ENCODE measurements at regions not wholly inside any gene's neighbourhood (a gene's known extent, or its start where the extent isn't known, plus 50 kb on each side); places are given as distances from the start of the nearest gene placed in this dataset.
"Not testable (repeated sequence)": the region's sequence is repeated elsewhere in the genome, so short reads cannot be mapped to it uniquely, and the experiment has no call there.

GRCh38 chr2:131639001-131639620 is 111.4 kb downstream of the CCDC74A start:
- DNase-seq (ENCODE audit: low read depth) = not testable (repeated sequence)

GRCh38 chr2:131641414-131642206 is 113.9 kb downstream of the CCDC74A start:
- no peak for DNase-seq (ENCODE audit: low read depth)

- not testable (repeated sequence) for DNase-seq (ENCODE audit: low read depth)
These were observed 115.5 kb downstream of the CCDC74A start for GRCh38 chr2:131643180-131643579.

DNA sequence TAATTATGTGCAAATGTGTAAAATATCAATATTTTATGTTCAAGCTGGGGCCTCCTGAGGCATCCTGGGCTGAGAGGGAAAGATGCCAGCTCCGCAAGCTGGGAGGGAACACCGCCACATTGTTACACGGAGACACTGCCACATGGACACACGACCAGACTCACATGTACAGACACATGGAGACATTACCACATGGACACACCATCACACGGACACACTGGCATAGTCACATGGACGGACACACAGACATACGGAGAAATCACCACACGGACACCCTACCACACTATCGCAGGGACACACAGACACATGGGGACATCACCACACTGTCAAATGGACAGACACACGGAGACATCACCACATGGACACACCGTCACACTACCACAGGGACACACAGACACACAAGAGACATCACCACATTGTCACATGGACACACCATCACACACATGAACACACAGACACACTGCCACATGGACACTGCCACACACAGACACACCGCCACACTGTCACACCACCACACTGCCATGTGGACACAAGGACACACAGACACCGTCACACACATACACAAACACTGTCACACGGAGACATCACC is 117.6 kb downstream of the CCDC74A start:
- DNase-seq (ENCODE audit: low read depth) = no peak

DNA sequence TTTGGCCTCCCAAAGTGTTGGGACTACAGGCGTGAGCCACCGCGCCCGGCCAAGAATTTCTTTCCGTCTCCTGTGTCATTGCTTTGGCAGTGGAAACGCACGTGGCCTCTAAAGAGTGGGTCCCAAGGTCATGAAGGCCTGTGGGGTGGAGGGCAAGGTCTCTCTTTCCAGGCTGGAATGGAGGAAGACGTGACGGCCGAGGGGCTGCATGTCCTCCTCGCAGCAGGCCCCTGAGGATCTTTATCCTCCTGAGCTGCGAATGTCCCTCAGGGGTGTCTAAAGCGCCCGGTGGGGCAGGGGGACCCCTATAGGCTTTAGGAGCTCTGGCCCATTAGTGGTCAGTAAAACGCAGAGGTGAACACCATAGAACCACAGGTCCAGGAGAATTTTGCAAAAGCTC is 118.5 kb downstream of the CCDC74A start:
- not testable (repeated sequence) for DNase-seq (ENCODE audit: low read depth)

DNA sequence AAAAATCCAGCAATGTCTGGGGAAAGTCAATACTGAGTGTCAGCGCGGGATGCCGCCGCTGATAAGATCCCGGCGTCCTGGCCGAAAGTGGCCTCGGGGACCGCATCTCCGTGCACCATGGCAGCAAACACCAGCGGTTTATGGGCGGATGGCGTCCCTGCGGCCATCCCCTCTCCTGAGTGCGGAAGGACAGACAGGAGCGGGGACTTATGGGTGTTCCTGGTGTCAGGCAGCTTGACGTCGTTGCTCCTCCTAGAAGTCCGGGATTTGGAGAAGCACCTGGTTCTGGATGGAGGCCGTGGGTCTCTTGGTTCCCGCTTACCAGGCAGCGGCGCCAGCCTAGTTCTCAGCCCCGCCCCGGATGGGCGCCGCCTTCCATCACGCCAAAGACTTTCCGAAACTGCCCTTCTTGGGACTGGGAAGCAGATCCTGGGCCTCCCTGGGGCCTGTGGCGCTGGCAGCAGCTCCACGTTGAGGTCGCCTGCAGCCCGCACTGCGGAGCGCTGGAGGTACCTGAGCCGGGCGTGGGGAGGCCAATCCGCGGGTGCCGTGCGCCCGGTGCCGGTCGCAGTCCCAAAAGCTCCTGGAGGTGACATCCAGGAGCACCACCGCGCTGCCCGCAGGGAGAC is 119.1 kb downstream of the CCDC74A start:
- no peak for DNase-seq (ENCODE audit: low read depth)

GRCh38 chr2:131648565-131648964 is 120.9 kb downstream of the CCDC74A start:
- DNase-seq (ENCODE audit: low read depth) = not testable (repeated sequence)

GRCh38 chr2:131652246-131652645 is 124.6 kb downstream of the CCDC74A start:
- not testable (repeated sequence) for DNase-seq (ENCODE audit: low read depth)

DNA sequence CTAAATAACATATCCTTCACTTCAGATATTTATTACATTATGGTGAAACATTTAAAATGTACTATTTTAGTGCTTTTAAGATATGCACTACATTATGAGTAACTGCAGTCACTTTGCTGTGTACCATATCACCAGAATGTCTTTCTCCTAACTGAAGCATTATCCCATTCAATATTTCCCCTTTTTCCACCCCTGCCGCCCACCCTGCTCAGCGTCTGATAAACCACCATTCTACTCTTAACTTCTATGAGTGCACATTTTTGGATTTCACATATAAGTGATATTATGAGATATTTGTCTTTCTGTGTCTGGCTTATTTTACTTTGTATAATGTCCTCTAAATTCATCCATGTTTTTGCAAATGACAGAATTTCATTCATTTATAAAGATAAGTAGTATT is 126.4 kb downstream of the CCDC74A start:
- DNase-seq (ENCODE audit: low read depth) = not testable (repeated sequence)

DNA sequence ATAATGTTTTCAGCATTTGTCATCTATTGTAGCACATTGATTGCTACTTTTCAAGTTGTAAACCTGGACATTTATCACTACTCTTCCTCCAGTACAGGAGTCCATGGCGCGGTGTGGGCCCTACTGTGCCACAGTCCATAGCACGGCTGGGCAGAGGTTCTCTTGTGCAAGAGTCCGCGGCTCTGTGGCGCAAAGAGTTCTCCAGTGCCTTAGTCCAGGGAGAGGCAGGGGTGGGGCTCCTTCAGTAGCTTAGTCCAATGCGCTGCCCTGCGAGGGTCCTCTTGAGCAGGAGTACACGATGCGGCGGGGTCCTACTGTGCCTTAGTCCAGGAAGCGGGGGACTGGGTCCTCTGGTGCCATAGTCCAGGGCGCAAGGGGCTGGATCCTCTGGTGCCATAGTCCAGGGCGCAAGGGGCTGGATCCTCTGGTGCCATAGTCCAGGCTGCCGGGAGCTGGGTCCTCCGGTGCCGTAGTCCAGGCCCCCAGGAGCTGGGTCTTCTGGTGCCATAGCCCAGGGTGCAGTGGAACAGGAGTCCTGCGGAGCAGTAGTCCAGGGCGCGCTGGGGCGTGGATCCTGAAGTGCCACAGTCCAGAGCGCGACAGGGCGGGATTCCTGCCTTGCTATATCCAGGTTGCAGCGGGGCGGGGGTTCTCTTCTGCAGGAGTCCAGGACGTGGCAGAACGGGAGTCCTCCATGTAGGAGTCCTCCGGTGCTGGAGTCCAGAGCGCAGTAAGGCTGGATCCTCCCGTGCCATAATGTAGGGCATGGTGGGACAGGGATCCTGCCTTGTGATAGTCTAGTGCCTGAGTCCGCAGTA is 129.3 kb downstream of the CCDC74A start:
- no peak for DNase-seq (ENCODE audit: low read depth)

DNA sequence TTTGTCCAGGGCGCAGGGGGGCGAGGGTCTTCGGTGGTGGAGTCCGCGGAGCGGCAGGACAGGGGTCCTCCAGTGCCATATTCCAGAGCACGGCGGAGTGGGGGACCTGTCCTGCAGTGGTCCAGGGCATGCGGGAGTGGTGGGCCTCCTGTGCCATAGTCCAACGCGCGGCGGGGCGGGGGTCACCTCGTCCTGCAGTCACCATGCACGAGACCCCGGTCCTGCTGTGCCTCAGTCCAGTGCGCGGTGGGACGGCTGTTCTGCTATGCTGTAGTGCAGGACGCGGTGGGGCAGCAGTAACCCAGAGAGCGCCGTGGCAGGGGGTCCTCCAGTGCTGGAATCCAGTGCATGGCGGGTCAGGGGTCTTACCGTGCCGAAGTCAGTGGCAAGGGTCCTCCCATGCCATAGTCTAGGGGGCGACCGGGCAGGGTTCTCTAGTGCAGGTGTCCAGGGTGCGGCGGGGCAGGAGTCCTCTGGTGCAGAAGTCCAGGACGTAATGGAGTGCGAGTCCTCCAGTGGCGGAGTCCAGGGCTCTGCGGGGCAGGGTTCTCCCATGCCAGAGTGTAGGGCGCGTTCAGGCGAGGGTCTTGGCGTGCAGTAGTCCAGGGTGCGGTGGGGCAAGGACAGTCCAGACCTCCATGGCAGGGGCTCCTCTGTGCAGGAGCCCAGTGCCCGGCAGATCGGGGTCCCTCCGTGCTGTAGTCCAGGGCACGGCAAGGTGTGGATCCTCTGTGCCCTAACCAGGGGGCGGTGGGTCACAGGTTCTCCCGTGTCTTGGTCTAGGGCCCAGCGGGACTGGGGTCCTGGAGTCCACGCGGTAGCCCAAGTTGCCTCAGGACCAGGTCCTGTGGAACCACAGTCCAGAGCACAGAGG is 130.4 kb downstream of the CCDC74A start:
- DNase-seq (ENCODE audit: low read depth) = no peak

GRCh38 chr2:131658769-131659131 is 131.1 kb downstream of the CCDC74A start:
- DNase-seq (ENCODE audit: low read depth) = no peak

GRCh38 chr2:131659168-131659572 is 131.5 kb downstream of the CCDC74A start:
- DNase-seq (ENCODE audit: low read depth) = no peak

DNA sequence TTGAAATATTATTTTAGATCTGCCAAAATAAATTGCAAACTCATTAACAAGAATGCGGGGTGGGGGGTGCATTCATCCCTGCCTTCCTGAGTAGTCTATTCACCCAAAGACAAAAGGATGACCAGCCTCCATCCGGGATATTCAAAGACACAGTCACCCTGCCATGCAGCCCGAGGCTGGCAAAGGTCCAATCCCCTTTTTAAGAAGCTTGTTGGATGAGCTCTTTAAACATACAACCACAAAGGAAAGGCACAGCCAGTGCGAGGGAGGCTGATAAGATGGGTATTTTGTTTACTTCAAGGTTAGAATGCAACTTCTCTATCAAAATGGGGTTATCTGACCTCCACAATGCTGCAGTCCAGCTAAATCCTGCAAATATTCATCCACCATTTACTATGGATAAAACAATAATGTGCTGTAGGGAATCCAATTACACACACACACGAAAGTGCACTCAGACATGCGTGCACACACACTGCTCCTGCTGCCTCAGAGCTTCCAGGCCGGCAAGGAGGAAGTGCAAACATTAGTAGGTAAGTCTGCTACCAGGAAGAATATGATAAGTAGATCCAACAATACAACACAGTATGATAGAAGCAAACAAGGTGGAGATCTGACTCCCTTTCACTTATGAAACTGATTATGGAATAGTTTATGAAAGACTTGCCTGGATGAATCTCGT is 133.6 kb downstream of the CCDC74A start:
- not testable (repeated sequence) for DNase-seq (ENCODE audit: low read depth)

DNA sequence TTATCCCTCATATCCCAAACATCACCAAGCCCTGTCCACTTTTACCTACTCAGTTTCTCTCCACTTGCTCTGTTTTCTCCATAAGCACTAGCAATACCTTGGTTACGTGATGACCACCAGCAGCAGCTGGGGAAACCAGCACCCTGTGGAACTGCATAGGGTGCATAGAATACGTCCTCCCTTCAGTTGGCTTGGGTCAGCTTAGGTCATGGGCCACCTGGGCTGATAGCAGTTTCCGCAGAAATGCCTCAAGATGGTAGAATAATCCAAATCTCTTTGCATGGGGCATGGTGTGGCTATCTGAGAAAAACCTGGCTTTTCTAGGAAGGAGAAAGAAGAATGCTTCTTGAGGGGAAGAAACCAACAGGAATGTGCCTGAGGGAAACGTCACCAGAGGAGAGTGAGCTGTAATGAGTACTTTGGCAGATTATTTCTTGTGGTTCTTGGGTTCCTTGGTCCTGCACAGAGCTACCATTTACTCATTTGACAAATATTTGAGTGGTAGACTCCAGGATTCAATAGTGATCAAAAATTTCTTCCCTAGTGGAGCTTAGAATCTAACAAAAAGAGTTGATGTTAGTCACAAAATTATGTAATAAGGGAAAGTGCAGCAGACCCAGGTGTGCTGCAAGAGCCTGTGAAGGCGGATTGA is 134.3 kb downstream of the CCDC74A start:
- DNase-seq (ENCODE audit: low read depth) = not testable (repeated sequence)

- DNase-seq (ENCODE audit: low read depth) = not testable (repeated sequence)
These were observed 135.8 kb downstream of the CCDC74A start for GRCh38 chr2:131663501-131663900.

- not testable (repeated sequence) for DNase-seq (ENCODE audit: low read depth)
These were observed 138.0 kb downstream of the CCDC74A start for GRCh38 chr2:131665716-131666115.

GRCh38 chr2:131668794-131669540 is 141.3 kb downstream of the CCDC74A start:
- DNase-seq (ENCODE audit: low read depth) = not testable (repeated sequence)

All from activated T-helper 1 cell treated with Interleukin-2 at 50 U/mL for 16 hours (primary cell).